OCI-LY1 (cell line): ENCODE measurements at regions not wholly inside any gene's neighbourhood (a gene's known extent, or its start where the extent isn't known, plus 50 kb on each side); places are given as distances from the start of the nearest gene placed in this dataset.

Source experiments
- H2AFZ ChIP-seq: fragments of 200-600 bp; sonication (generic), shearing (Covaris generic); 2 replicates; pipeline ENCODE4 v1.6.0; 2014; ENCODE audit warnings: antibody characterized with exemption, mild to moderate bottlenecking, low read length
- H3F3A ChIP-seq: fragments of 200-600 bp; sonication (generic), shearing (Covaris generic); 2 replicates; pipeline ENCODE4 v1.6.0; 2014; ENCODE audit warnings: mild to moderate bottlenecking, antibody characterized with exemption, low read length, moderate library complexity; ENCODE audit not compliant: insufficient read depth
- H3K27ac ChIP-seq: fragments of 200-600 bp; sonication (generic); 2 replicates; pipeline ENCODE4 v1.5.1; 2014; ENCODE audit warnings: low read length, mixed run types, mild to moderate bottlenecking, low read depth; ENCODE audit not compliant: poor library complexity, severe bottlenecking
- H3K27me3 ChIP-seq: fragments of 200-600 bp; sonication (generic); 2 replicates; pipeline ENCODE4 v1.6.0; 2014; ENCODE audit warnings: antibody characterized with exemption, mild to moderate bottlenecking, low read length, moderate library complexity; ENCODE audit not compliant: insufficient read depth
- H3K36me3 ChIP-seq: fragments of 200-600 bp; sonication (generic); 2 replicates; pipeline ENCODE4 v1.6.1; 2014; ENCODE audit warnings: mild to moderate bottlenecking, antibody characterized with exemption, low read length, moderate library complexity, mixed read lengths; ENCODE audit not compliant: insufficient read depth
- H3K4me1 ChIP-seq: fragments of 200-600 bp; sonication (generic); 2 replicates; pipeline ENCODE4 v1.5.1; 2014; ENCODE audit warnings: mild to moderate bottlenecking, low read length, moderate library complexity; ENCODE audit not compliant: insufficient read depth, severe bottlenecking
- H3K4me2 ChIP-seq: fragments of 200-600 bp; sonication (generic), shearing (Covaris generic); 2 replicates; pipeline ENCODE4 v1.6.1; 2014; ENCODE audit warnings: low read length
- H3K4me3 ChIP-seq: fragments of 200-600 bp; sonication (generic); 2 replicates; pipeline ENCODE4 v1.5.1; 2014; ENCODE audit warnings: low read length, low read depth, mild to moderate bottlenecking, mixed read lengths; ENCODE audit not compliant: poor library complexity, severe bottlenecking
- H3K79me2 ChIP-seq: fragments of 200-600 bp; shearing (Covaris generic); 2 replicates; pipeline ENCODE4 v1.6.1; 2016; ENCODE audit warnings: mixed run types, low read length, mixed read lengths; ENCODE audit not compliant: insufficient read depth
- H3K9ac ChIP-seq: fragments of 200-600 bp; sonication (generic), shearing (Covaris generic); 2 replicates; pipeline ENCODE4 v1.6.1; 2014; ENCODE audit warnings: mild to moderate bottlenecking, low read length, mixed read lengths
- H3K9me2 ChIP-seq: fragments of 200-600 bp; sonication (generic), shearing (Covaris generic); 2 replicates; pipeline ENCODE4 v1.6.1; 2014; ENCODE audit warnings: low read depth, mild to moderate bottlenecking, low read length, mixed read lengths
- H3K9me3 ChIP-seq: fragments of 200-600 bp; shearing (Covaris generic); 2 replicates; pipeline ENCODE4 v1.6.1; 2014; ENCODE audit warnings: low read length, mixed read lengths
- H4K20me1 ChIP-seq: fragments of 200-600 bp; sonication (generic), shearing (Covaris generic); 2 replicates; pipeline ENCODE4 v1.6.0; 2016; ENCODE audit warnings: mild to moderate bottlenecking, low read length; ENCODE audit not compliant: insufficient read depth
- EZH2 ChIP-seq: fragments of 200-600 bp; sonication (generic), shearing (Covaris generic); IDR thresholded peaks from 2 replicates; pipeline ENCODE4 v1.8.0; 2017; ENCODE audit warnings: borderline replicate concordance, mixed run types, mild to moderate bottlenecking, antibody characterized with exemption, low read length, moderate library complexity, mixed read lengths
- TF ChIP-seq, protein P1 (sequence below): fragments of 200-600 bp; sonication (generic), shearing (Covaris generic); IDR thresholded peaks from 2 replicates; pipeline ENCODE4 v1.5.1; 2017; ENCODE audit warnings: mild to moderate bottlenecking, antibody characterized with exemption, low read length, moderate library complexity, mixed read lengths

DNA sequence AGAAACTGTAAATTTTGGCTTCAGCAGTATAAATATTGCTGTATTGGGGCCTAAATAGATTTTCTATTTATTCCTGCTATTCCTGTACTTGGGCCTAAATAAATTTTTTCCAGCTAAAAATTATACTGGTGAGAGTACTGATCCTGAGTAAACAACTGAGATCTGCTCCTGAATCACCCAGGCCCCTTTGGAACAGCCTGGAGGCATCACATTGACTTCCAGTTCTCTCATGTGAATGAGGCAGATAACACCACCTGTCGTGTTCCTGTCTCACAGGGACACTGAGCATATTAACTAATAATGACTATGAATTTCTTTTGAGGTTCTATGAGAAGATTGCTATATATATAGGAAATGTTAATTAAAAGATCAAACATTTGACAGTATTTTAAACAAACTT lies 119.5 kb upstream of the PLCXD3 start:
- Histone ChIP-seq H4K20me1 (no peaks in the 10 kb centered on the region), H3K27ac (no peak overlapping the region), H3K4me2 (no peak overlapping the region), H3F3A (no peaks in the 10 kb centered on the region), H3K79me2 (no peaks in the 10 kb centered on the region), H3K4me3 (no peak overlapping the region), H3K9me2 (no peaks in the 10 kb centered on the region), H3K4me1 (no peaks in the 10 kb centered on the region), H3K9ac (no peak overlapping the region), H3K27me3 (no peaks in the 10 kb centered on the region), H3K9me3 (no peaks in the 10 kb centered on the region), H3K36me3 (no peaks in the 10 kb centered on the region), H2AFZ (no peak overlapping the region)
- no peak for TF ChIP-seq EZH2
- TF ChIP-seq, protein P1, sequence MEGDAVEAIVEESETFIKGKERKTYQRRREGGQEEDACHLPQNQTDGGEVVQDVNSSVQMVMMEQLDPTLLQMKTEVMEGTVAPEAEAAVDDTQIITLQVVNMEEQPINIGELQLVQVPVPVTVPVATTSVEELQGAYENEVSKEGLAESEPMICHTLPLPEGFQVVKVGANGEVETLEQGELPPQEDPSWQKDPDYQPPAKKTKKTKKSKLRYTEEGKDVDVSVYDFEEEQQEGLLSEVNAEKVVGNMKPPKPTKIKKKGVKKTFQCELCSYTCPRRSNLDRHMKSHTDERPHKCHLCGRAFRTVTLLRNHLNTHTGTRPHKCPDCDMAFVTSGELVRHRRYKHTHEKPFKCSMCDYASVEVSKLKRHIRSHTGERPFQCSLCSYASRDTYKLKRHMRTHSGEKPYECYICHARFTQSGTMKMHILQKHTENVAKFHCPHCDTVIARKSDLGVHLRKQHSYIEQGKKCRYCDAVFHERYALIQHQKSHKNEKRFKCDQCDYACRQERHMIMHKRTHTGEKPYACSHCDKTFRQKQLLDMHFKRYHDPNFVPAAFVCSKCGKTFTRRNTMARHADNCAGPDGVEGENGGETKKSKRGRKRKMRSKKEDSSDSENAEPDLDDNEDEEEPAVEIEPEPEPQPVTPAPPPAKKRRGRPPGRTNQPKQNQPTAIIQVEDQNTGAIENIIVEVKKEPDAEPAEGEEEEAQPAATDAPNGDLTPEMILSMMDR, result no peak

GRCh38 chr5:41625571-41625970 lies 115.2 kb upstream of the PLCXD3 start:
- no peaks in the 10 kb centered on the region for H3K79me2 ChIP-seq
- TF ChIP-seq EZH2, result no peak
- TF ChIP-seq, protein P1, result no peak
- H3K9me2 ChIP-seq, result no peaks in the 10 kb centered on the region
- no peak overlapping the region for H3K4me2 ChIP-seq
- no peak overlapping the region for H2AFZ ChIP-seq
- no peaks in the 10 kb centered on the region for H3K4me1 ChIP-seq
- no peaks in the 10 kb centered on the region for H4K20me1 ChIP-seq
- H3K36me3 ChIP-seq, result no peaks in the 10 kb centered on the region
- no peak overlapping the region for H3K27ac ChIP-seq
- no peak overlapping the region for H3K9ac ChIP-seq
- H3K27me3 ChIP-seq, result no peaks in the 10 kb centered on the region
- no peaks in the 10 kb centered on the region for H3F3A ChIP-seq
- no peaks in the 10 kb centered on the region for H3K9me3 ChIP-seq
- H3K4me3 ChIP-seq, result no peak overlapping the region

- Histone ChIP-seq H3K4me1 (no peaks in the 10 kb centered on the region), H3K9me3 (no peaks in the 10 kb centered on the region), H3K36me3 (no peaks in the 10 kb centered on the region), H3K27me3 (no peaks in the 10 kb centered on the region), H3K79me2 (no peaks in the 10 kb centered on the region), H3K4me3 (no peak overlapping the region), H3K9ac (no peak overlapping the region), H4K20me1 (no peaks in the 10 kb centered on the region), H3F3A (no peaks in the 10 kb centered on the region), H3K9me2 (no peaks in the 10 kb centered on the region), H3K4me2 (no peak overlapping the region), H2AFZ (no peak overlapping the region), H3K27ac (no peak overlapping the region)
- TF ChIP-seq EZH2, result no peak
- TF ChIP-seq, protein P1, result no peak
Observed at GRCh38 chr5:41621420-41621819, 111.0 kb upstream of the PLCXD3 start.
